Transverse colon (tissue), 4 donors: ENCODE measurements at regions not wholly inside any gene's neighbourhood (a gene's known extent, or its start where the extent isn't known, plus 50 kb on each side); places are given as distances from the start of the nearest gene placed in this dataset.

Experiments used
- DNase-seq: peaks from one replicate; pipeline ENCODE4 v3.0.0-alpha.2; 2019
- H3K27ac ChIP-seq, 4 donors: fragments of 200-600 bp; sonication (generic); 2 replicates each; pipeline ENCODE4 v1.5.1; 2016 to 2018; ENCODE audit warnings: inconsistent platforms in 4 of 4
- H3K27me3 ChIP-seq: fragments of 200-600 bp; sonication (generic); 2 replicates; pipeline ENCODE4 v1.5.1; 2017; ENCODE audit warnings: inconsistent platforms
- H3K36me3 ChIP-seq, 4 donors: fragments of 200-600 bp; sonication (generic); 2 replicates each; pipeline ENCODE4 v1.5.1; 2017 to 2019; ENCODE audit warnings: inconsistent platforms in 4 of 4
- H3K4me1 ChIP-seq, 4 donors: fragments of 200-600 bp; sonication (generic); 2 replicates each; pipeline ENCODE4 v1.5.1; 2017 to 2020; ENCODE audit warnings: inconsistent platforms in 4 of 4
- H3K4me3 ChIP-seq, 4 donors: fragments of 200-600 bp; sonication (generic); 1 replicate in 1 of 4; 2 replicates in 3 of 4; pipeline versions ENCODE4 v1.5.1 to v1.6.1; 2017 to 2019; ENCODE audit warnings: inconsistent platforms in 4 of 4
- H3K9me3 ChIP-seq, 2 donors: fragments of 200-600 bp; sonication (generic); 2 replicates each; pipeline ENCODE4 v1.5.1; 2017 to 2019; ENCODE audit warnings: inconsistent platforms in 2 of 2
- CTCF ChIP-seq, 5 experiments: fragments of 200-600 bp in 3 of 5; fragments of 450-650 bp in 2 of 5; sonication (generic) in 3 of 5; IDR thresholded peaks; 1 replicate in 2 of 5; 2 replicates in 3 of 5; pipeline ENCODE4 v1.5.1; 2016 to 2017; ENCODE audit warnings: antibody characterized with exemption in 5 of 5, inconsistent platforms in 3 of 5, mild to moderate bottlenecking in 2 of 5, moderate library complexity in 1 of 5
- EP300 ChIP-seq: sonication (generic); formaldehyde crosslinking; IDR thresholded peaks from one replicate; pipeline ENCODE4 v1.6.1; 2017; ENCODE audit warnings: antibody characterized with exemption, low read depth
- POLR2A ChIP-seq: fragments of 450-650 bp; IDR thresholded peaks from one replicate; pipeline ENCODE4 v1.6.1; 2016; ENCODE audit warnings: antibody characterized with exemption, mild to moderate bottlenecking, moderate library complexity
- POLR2AphosphoS5 ChIP-seq, 3 donors: sonication (generic); formaldehyde crosslinking; IDR thresholded peaks; one replicate each; pipeline ENCODE4 v1.6.1; 2016; ENCODE audit warnings: antibody characterized with exemption in 3 of 3
- WGBS, 2 donors: methylation state at CpG; one replicate each; pipeline ENCODE4 v1.1.5; 2018; ENCODE audit warnings: low coverage in 1 of 2; 5-methylcytosine and 5-hydroxymethylcytosine counted together
- in situ Hi-C, 4 donors: fragments of 200-750 bp; cut with MboI; loops; one replicate each; pipeline versions ENCODE4 v1.15.0 to v1.15.1; 2017; ENCODE audit warnings: low sequenced_read_pairs in 3 of 4, low pct_ligation_motif_present in 1 of 4, low pct_unique_long_range_greater_than_20kb in 1 of 4
- intact Hi-C: fragments of 100-400 bp; cut with DNase I; formaldehyde crosslinking; loops from one replicate; pipeline ENCODE4 v1.15.1; 2023; ENCODE audit warnings: low total_unique reads

GRCh38 chr6:22049002-22049401, 247.8 kb downstream of the PRL start:
- Histone ChIP-seq H3K36me3 (no peaks in the 10 kb centered on the region), H3K4me3 (no peak overlapping the region), H3K9me3 (no peaks in the 10 kb centered on the region), H3K4me1 (peaks cover 0 to 1% (median 0%) of the 10 kb centered on the region in 4 donors), H3K27ac (no peak overlapping the region), H3K27me3 (no peaks in the 10 kb centered on the region)
- DNase-seq, result no peak
- in situ Hi-C loops (no loop called here), intact Hi-C loops (no loop called here)
- TF ChIP-seq CTCF (IDR thresholded peaks at IDR 0.05) (no peak), POLR2AphosphoS5 (IDR thresholded peaks at IDR 0.05) (no peak), POLR2A (no peak), EP300 (no peak)

GRCh38 chr6:22053391-22053997, 243.3 kb downstream of the PRL start:
- 80 to 93% methylated on average over 2 to 3 of the region's 3 CpGs for WGBS, 2 donors
- intact Hi-C loops (no loop called here), in situ Hi-C loops (no loop called here)
- TF ChIP-seq EP300 (no peak), CTCF (IDR thresholded peaks at IDR 0.05) (no peak), POLR2AphosphoS5 (IDR thresholded peaks at IDR 0.05) (no peak), POLR2A (no peak)
- DNase-seq, result no peak
- no peak overlapping the region for H3K27ac ChIP-seq
- H3K4me3 ChIP-seq, result no peak overlapping the region
- no peaks in the 10 kb centered on the region for H3K4me1 ChIP-seq
- no peaks in the 10 kb centered on the region for H3K27me3 ChIP-seq
- H3K9me3 ChIP-seq, result no peaks in the 10 kb centered on the region
- H3K36me3 ChIP-seq, result no peaks in the 10 kb centered on the region

GRCh38 chr6:22056398-22056797, 240.4 kb downstream of the PRL start:
- TF ChIP-seq POLR2AphosphoS5 (IDR thresholded peaks at IDR 0.05) (no peak), POLR2A (no peak), EP300 (no peak), CTCF (IDR thresholded peaks at IDR 0.05) (no peak)
- WGBS, 2 donors, result 71 to 79% methylated on average over 2 to 9 of the region's 9 CpGs
- intact Hi-C loops, result no loop called here

GRCh38 chr6:22057962-22058361, 238.9 kb downstream of the PRL start:
- Histone ChIP-seq H3K4me3 (no peak overlapping the region), H3K27me3 (no peaks in the 10 kb centered on the region)
- in situ Hi-C loops, result no loop called here

More at GRCh38 chr6:22056398-22056797, 240.4 kb downstream of the PRL start:
- no peaks in the 10 kb centered on the region for H3K9me3 ChIP-seq
- no peak overlapping the region for H3K27ac ChIP-seq
- no peak for DNase-seq
- in situ Hi-C loops, result no loop called here
- no peaks in the 10 kb centered on the region for H3K27me3 ChIP-seq
- no peak overlapping the region for H3K4me3 ChIP-seq
- H3K36me3 ChIP-seq, result no peaks in the 10 kb centered on the region
- H3K4me1 ChIP-seq, result no peaks in the 10 kb centered on the region

More at GRCh38 chr6:22057962-22058361, 238.9 kb downstream of the PRL start:
- Histone ChIP-seq H3K27ac (no peak overlapping the region), H3K4me1 (no peaks in the 10 kb centered on the region), H3K9me3 (no peaks in the 10 kb centered on the region), H3K36me3 (no peaks in the 10 kb centered on the region)
- intact Hi-C loops, result no loop called here
- TF ChIP-seq CTCF (IDR thresholded peaks at IDR 0.05) (no peak), EP300 (no peak), POLR2A (no peak), POLR2AphosphoS5 (IDR thresholded peaks at IDR 0.05) (no peak)
- no peak for DNase-seq
- 70 to 100% methylated on average over 1 to 2 of the region's 2 CpGs for WGBS, 2 donors
